Mesendoderm (in vitro differentiated cells): ENCODE measurements at regions not wholly inside any gene's neighbourhood (a gene's known extent, or its start where the extent isn't known, plus 50 kb on each side); places are given as distances from the start of the nearest gene placed in this dataset.

Experiments
- DNase-seq: peaks from one replicate; pipeline ENCODE4 v3.0.0; 2013
- H2AK5ac ChIP-seq: 2 replicates; pipeline ENCODE4 v1.6.1; 2013; ENCODE audit warnings: low read length, inconsistent platforms
- H2BK120ac ChIP-seq: 2 replicates; pipeline ENCODE4 v1.6.1; 2013; ENCODE audit warnings: low read depth, mild to moderate bottlenecking, low read length, moderate library complexity, mixed read lengths
- H2BK15ac ChIP-seq: replicated peaks from 2 replicates; pipeline ENCODE4 v1.6.1; 2013; ENCODE audit warnings: low read depth, mild to moderate bottlenecking, moderate library complexity
- H2BK5ac ChIP-seq: 2 replicates; pipeline ENCODE4 v1.6.1; 2013; ENCODE audit warnings: low read length, inconsistent platforms
- H3K18ac ChIP-seq: 2 replicates; pipeline ENCODE4 v1.6.1; 2013; ENCODE audit warnings: mild to moderate bottlenecking, low read length, mixed read lengths
- H3K23ac ChIP-seq: one replicate; pipeline ENCODE4 v1.6.1; 2013; ENCODE audit warnings: low read length
- H3K27ac ChIP-seq: 2 replicates; pipeline ENCODE4 v1.5.1; 2013; ENCODE audit warnings: low read depth, mild to moderate bottlenecking, inconsistent platforms, low read length, moderate library complexity
- H3K27me3 ChIP-seq: 2 replicates; pipeline ENCODE4 v1.6.1; 2013; ENCODE audit warnings: low read length, control low read depth, mild to moderate bottlenecking, inconsistent platforms; ENCODE audit not compliant: insufficient read depth, poor library complexity
- H3K36me3 ChIP-seq: 2 replicates; pipeline ENCODE4 v1.6.1; 2013; ENCODE audit warnings: low read length, inconsistent platforms; ENCODE audit not compliant: control insufficient read depth, insufficient read depth
- H3K4ac ChIP-seq: one replicate; pipeline ENCODE4 v1.6.1; 2013; ENCODE audit warnings: low read depth, mild to moderate bottlenecking, low read length, moderate library complexity
- H3K4me1 ChIP-seq: 2 replicates; pipeline ENCODE4 v1.6.1; 2013; ENCODE audit warnings: low read depth, low read length, inconsistent platforms; ENCODE audit not compliant: control insufficient read depth
- H3K4me2 ChIP-seq: 2 replicates; pipeline ENCODE4 v1.6.1; 2013; ENCODE audit warnings: low read length
- H3K4me3 ChIP-seq: 2 replicates; pipeline ENCODE4 v1.5.1; 2013; ENCODE audit warnings: mild to moderate bottlenecking, low read length
- H3K56ac ChIP-seq: one replicate; pipeline ENCODE4 v1.6.1; 2013; ENCODE audit warnings: low read length
- H3K79me1 ChIP-seq: 2 replicates; pipeline ENCODE4 v1.6.1; 2013; ENCODE audit warnings: low read length, inconsistent platforms
- H3K79me2 ChIP-seq: 2 replicates; pipeline ENCODE4 v1.6.1; 2013; ENCODE audit warnings: mild to moderate bottlenecking, low read length; ENCODE audit not compliant: control insufficient read depth, insufficient read depth
- H3K9ac ChIP-seq: 2 replicates; pipeline ENCODE4 v1.6.1; 2013; ENCODE audit warnings: low read length, inconsistent platforms
- H4K5ac ChIP-seq: one replicate; pipeline ENCODE4 v1.6.1; 2013; ENCODE audit warnings: low read length
- H4K8ac ChIP-seq: one replicate; pipeline ENCODE4 v1.6.1; 2013; ENCODE audit warnings: low read depth, mild to moderate bottlenecking, control low read depth, low read length, moderate library complexity
- WGBS: extraction: QIAGEN DNeasy Blood & Tissue Kit; methylation state at CpG from one replicate; pipeline ENCODE4 v1.1.7; 2013; ENCODE audit warnings: low lambda C conversion rate, missing lambda C conversion rate; ENCODE audit not compliant: insufficient coverage; ENCODE audit errors: extremely low coverage; 5-methylcytosine and 5-hydroxymethylcytosine counted together

- H3K27ac ChIP-seq, result no peak overlapping the region
- H3K18ac ChIP-seq, result no peak overlapping the region
- H4K5ac ChIP-seq, result no peak overlapping the region
- no peak overlapping the region for H2BK120ac ChIP-seq
- no peak overlapping the region for H2BK5ac ChIP-seq
- no peak overlapping the region for H3K9ac ChIP-seq
- H3K4me1 ChIP-seq, result no peaks in the 10 kb centered on the region
- no peak overlapping the region for H3K4ac ChIP-seq
- H3K23ac ChIP-seq, result no peak overlapping the region
- H3K4me2 ChIP-seq, result no peak overlapping the region
- H4K8ac ChIP-seq, result no peak overlapping the region
- no peak overlapping the region for H2BK15ac ChIP-seq
- no peak overlapping the region for H3K56ac ChIP-seq
- no peak for DNase-seq
- H3K4me3 ChIP-seq, result no peak overlapping the region
- WGBS, result no CpG with 5 or more reads among the region's 4 CpGs
- H3K79me2 ChIP-seq, result no peaks in the 10 kb centered on the region
- no peaks in the 10 kb centered on the region for H3K36me3 ChIP-seq
- H3K27me3 ChIP-seq, result no peaks in the 10 kb centered on the region
- H2AK5ac ChIP-seq, result no peak overlapping the region
- no peaks in the 10 kb centered on the region for H3K79me1 ChIP-seq
Measured at GRCh38 chr3:64387688-64388087, 162.4 kb upstream of the PRICKLE2 start.

GRCh38 chr3:64385277-64385676 lies 160.0 kb upstream of the PRICKLE2 start:
- Histone ChIP-seq H3K18ac (no peak overlapping the region), H3K4me1 (no peaks in the 10 kb centered on the region)
- no CpG with 5 or more reads among the region's 5 CpGs for WGBS

GRCh38 chr3:64384561-64384960 lies 159.3 kb upstream of the PRICKLE2 start:
- H3K23ac ChIP-seq, result no peak overlapping the region
- no peak for DNase-seq
- no peak overlapping the region for H2BK120ac ChIP-seq
- H2BK5ac ChIP-seq, result no peak overlapping the region
- H3K4me3 ChIP-seq, result no peak overlapping the region
- no peaks in the 10 kb centered on the region for H3K79me2 ChIP-seq
- H3K56ac ChIP-seq, result no peak overlapping the region
- H3K27ac ChIP-seq, result no peak overlapping the region
- no CpG with 5 or more reads among the region's 3 CpGs for WGBS
- H2BK15ac ChIP-seq, result no peak overlapping the region
- H4K8ac ChIP-seq, result no peak overlapping the region
- H3K4me2 ChIP-seq, result no peak overlapping the region
- no peak overlapping the region for H3K9ac ChIP-seq
- H3K4ac ChIP-seq, result no peak overlapping the region
- no peaks in the 10 kb centered on the region for H3K36me3 ChIP-seq
- H3K4me1 ChIP-seq, result no peaks in the 10 kb centered on the region
- no peak overlapping the region for H4K5ac ChIP-seq
- no peak overlapping the region for H3K18ac ChIP-seq
- H3K79me1 ChIP-seq, result no peaks in the 10 kb centered on the region
- no peak overlapping the region for H2AK5ac ChIP-seq
- no peaks in the 10 kb centered on the region for H3K27me3 ChIP-seq

More at GRCh38 chr3:64385277-64385676, 160.0 kb upstream of the PRICKLE2 start:
- Histone ChIP-seq H4K5ac (no peak overlapping the region), H2BK5ac (no peak overlapping the region), H3K9ac (no peak overlapping the region), H3K23ac (no peak overlapping the region), H3K56ac (no peak overlapping the region), H2BK120ac (no peak overlapping the region), H3K27me3 (no peaks in the 10 kb centered on the region), H2BK15ac (no peak overlapping the region), H3K4me3 (no peak overlapping the region), H3K4ac (no peak overlapping the region), H3K79me2 (no peaks in the 10 kb centered on the region), H3K79me1 (no peaks in the 10 kb centered on the region), H2AK5ac (no peak overlapping the region), H3K27ac (no peak overlapping the region), H3K4me2 (no peak overlapping the region), H4K8ac (no peak overlapping the region), H3K36me3 (no peaks in the 10 kb centered on the region)
- no peak for DNase-seq

- no peak for DNase-seq
- Histone ChIP-seq H3K27me3 (no peaks in the 10 kb centered on the region), H4K8ac (no peak overlapping the region), H2BK120ac (no peak overlapping the region), H2BK15ac (no peak overlapping the region), H3K36me3 (no peaks in the 10 kb centered on the region), H3K4me2 (no peak overlapping the region), H3K4me1 (no peaks in the 10 kb centered on the region), H3K79me1 (no peaks in the 10 kb centered on the region), H2AK5ac (no peak overlapping the region), H2BK5ac (no peak overlapping the region), H3K18ac (no peak overlapping the region), H3K9ac (no peak overlapping the region), H3K27ac (no peak overlapping the region), H3K4ac (no peak overlapping the region), H3K4me3 (no peak overlapping the region), H3K79me2 (no peaks in the 10 kb centered on the region), H4K5ac (no peak overlapping the region), H3K23ac (no peak overlapping the region), H3K56ac (no peak overlapping the region)
- WGBS, result no CpG with 5 or more reads among the region's 2 CpGs
Measured at GRCh38 chr3:64382153-64382552, 156.9 kb upstream of the PRICKLE2 start.

GRCh38 chr3:64381367-64381766 lies 156.1 kb upstream of the PRICKLE2 start:
- DNase-seq, result no peak
- H4K5ac ChIP-seq, result no peak overlapping the region
- H3K4ac ChIP-seq, result no peak overlapping the region
- no peak overlapping the region for H3K27ac ChIP-seq
- H2BK15ac ChIP-seq, result no peak overlapping the region
- no peak overlapping the region for H3K4me3 ChIP-seq
- no CpG with 5 or more reads among the region's 4 CpGs for WGBS
- H3K23ac ChIP-seq, result no peak overlapping the region
- no peak overlapping the region for H3K56ac ChIP-seq
- H3K79me1 ChIP-seq, result no peaks in the 10 kb centered on the region
- no peak overlapping the region for H4K8ac ChIP-seq
- no peak overlapping the region for H3K18ac ChIP-seq
- H3K9ac ChIP-seq, result no peak overlapping the region
- no peaks in the 10 kb centered on the region for H3K27me3 ChIP-seq
- H3K4me1 ChIP-seq, result no peaks in the 10 kb centered on the region
- H2AK5ac ChIP-seq, result no peak overlapping the region
- no peak overlapping the region for H3K4me2 ChIP-seq
- H3K79me2 ChIP-seq, result no peaks in the 10 kb centered on the region
- no peak overlapping the region for H2BK5ac ChIP-seq
- no peaks in the 10 kb centered on the region for H3K36me3 ChIP-seq
- no peak overlapping the region for H2BK120ac ChIP-seq

GRCh38 chr3:64380546-64380945 lies 155.3 kb upstream of the PRICKLE2 start:
- Histone ChIP-seq H2BK120ac (no peak overlapping the region), H2AK5ac (no peak overlapping the region), H3K79me1 (no peaks in the 10 kb centered on the region), H3K4ac (no peak overlapping the region), H3K23ac (no peak overlapping the region), H3K79me2 (no peaks in the 10 kb centered on the region), H3K27me3 (no peaks in the 10 kb centered on the region), H2BK5ac (no peak overlapping the region), H3K36me3 (no peaks in the 10 kb centered on the region), H4K5ac (no peak overlapping the region), H3K9ac (no peak overlapping the region), H3K4me2 (no peak overlapping the region), H3K27ac (no peak overlapping the region), H4K8ac (no peak overlapping the region), H3K4me3 (no peak overlapping the region), H3K18ac (no peak overlapping the region), H2BK15ac (no peak overlapping the region), H3K56ac (no peak overlapping the region), H3K4me1 (no peaks in the 10 kb centered on the region)
- DNase-seq, result no peak
- WGBS, result no CpG with 5 or more reads among the region's 1 CpG
